ENCODE measurements at regions not wholly inside any gene's neighbourhood (a gene's known extent, or its start where the extent isn't known, plus 50 kb on each side); places are given as distances from the start of the nearest gene placed in this dataset.
A peak's percentile ranks its signal among the peaks of the same experiment; 100 is the strongest.

GRCh38 chr1:59136541-59137275 is 160.2 kb upstream of the FGGY start:
- DNase-seq: no peak

GRCh38 chr1:59137276-59137615 is 159.6 kb upstream of the FGGY start:
- DNase-seq: no peak

DNA sequence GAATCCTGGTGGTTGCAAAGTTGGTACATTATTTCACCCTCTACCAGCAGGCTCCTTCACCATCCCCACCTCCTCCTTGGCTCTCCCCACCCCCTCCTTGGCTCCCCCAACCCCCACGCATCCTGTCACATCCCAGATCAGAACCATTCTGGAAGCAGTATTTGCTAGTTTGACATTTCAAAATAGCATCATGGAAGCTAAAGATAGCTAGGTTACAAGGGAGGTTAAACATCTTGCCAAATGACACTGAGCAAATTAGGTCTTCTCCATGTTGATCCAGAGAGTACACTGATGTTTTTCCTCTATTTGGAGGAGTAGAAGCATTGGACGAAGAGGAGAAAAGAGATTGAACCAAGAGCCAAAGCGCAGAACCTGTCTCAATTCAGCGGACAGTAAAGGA is 158.9 kb upstream of the FGGY start:
- DNase-seq: no peak

DNA sequence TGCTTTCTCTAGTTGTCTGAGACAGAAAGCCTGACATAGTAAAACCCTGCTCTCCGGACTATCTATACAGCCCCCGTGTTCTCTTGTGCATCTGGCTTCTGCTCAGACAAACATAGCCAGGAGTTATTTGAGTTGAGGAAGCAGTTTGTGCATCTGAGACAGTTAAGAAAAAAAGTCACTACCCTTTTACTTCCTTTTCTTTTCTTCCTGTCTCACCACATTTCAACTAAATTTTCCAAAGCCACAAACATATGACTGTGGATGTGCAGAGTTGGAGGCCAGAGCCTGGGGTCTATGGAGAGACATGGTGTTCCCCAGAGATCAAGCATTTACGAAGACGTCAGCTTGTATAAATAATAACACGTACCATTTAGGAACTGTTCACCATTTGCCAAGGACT is 158.5 kb upstream of the FGGY start:
- DNase-seq: no peak

- DNase-seq: no peak
Observed at GRCh38 chr1:59139396-59139795, 157.5 kb upstream of the FGGY start.

DNA sequence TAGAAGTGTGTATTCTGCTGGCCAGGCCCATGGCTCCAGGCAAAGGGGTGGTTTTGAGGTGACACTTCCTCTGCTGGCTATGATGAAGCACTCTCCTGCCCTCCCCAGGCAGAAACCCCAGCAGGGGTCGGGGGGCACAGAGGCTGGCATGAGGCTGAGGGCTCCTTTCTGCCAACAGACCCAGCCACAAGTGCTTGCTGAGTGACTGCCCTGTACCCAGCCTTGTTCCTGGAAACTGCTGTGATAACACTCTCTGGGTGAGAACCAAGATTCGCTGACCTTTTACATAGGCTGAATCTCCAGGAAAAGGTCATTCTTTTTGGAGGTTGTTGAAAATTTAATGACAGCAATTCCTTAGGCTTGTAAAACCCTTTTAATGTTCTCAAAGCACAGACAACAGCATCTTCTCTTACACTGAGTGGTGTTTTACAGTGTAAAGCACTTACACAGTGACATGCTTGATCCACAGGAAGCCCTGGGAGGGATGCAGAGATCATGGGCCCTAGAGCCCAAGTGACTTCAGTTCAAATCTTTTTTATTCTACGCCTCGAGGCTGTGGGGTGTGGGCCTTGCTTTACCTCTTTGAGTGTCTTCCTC is 155.5 kb upstream of the FGGY start:
- DNase-seq: no peak

GRCh38 chr1:59142311-59143132 is 154.4 kb upstream of the FGGY start:
- no peak for DNase-seq

- no peak for DNase-seq
Observed at GRCh38 chr1:59143133-59143487, 153.8 kb upstream of the FGGY start.

DNA sequence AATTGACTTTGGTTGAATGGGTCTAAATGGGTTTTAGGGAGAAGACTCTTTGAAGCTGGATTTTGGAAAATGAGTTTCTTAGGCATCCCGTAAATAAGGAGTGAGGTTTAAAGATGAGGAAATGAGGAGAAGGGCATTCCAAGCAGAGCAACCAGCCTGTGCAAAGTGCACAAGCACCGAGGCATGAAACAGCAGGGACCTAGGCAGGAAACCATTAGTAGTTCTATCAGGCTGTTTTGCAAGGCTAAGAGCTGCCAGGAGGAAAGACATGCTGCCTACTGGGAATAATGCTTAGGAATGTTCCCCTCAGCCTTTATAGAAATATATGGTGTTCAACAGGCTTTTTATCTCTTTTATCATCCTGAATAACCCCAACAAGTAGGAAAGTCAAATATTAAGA is 153.1 kb upstream of the FGGY start:
- DNase-seq: no peak

GRCh38 chr1:59144959-59145358 is 151.9 kb upstream of the FGGY start:
- DNase-seq: no peak

DNA sequence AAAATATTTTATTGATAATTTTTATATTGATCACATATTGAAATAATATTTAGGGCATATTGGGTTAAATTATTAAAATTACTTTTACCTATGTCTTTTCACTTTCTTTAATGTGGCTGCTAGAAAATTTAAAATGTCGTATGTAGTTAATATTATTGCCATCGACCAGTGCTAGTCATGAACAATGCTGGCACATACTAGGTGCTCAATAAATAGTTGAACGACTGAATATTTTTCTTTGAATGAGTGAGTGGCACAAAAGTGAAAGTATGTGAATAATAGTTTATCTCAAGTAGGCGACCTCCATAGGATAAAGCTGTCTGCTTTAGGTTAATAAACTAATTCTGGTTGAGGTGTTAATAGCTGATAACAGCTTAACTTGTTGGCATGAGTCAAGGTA is 150.8 kb upstream of the FGGY start:
- DNase-seq: no peak

DNA sequence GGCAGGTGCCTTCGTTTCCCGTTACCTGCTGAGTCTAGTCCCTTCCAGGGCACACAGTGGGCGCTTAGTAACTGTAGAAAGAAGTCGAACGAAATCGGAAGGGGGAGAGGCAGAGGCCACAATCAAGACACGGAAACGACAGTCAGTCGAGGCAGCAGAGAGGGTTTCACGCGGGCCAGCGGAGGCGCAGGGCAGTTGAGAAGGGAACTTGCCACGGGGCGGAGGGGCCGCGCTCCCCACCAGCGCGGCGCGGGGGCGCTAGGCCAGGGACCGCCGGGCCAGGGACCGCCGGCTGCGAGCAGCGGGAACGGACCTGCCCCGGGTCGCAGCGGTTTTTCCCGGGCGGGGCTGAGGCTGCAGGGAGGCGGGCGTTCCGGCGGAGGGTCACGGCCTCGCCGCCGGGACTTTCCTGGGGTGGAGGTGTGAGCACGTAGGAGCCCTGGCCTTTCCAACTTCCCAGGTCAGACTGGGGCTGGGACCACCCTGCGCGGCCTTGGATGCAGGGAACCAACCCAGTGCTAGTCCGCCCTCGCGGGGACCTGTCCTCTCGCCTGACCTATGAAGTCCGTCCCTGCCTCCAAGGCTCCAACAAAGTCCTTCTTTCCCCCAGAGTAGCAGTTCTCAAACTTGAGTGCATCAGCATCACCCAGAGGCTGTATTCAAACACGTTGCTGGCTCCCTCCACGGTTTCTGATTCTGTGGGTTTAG is 150.1 kb upstream of the FGGY start:
- DNase-seq: peak; percentile 38

- no peak for DNase-seq
Observed at GRCh38 chr1:59149435-59149834, 147.5 kb upstream of the FGGY start.

GRCh38 chr1:59150577-59151386 is 146.1 kb upstream of the FGGY start:
- DNase-seq: no peak

- DNase-seq: no peak
Observed at GRCh38 chr1:59151387-59151761, 145.5 kb upstream of the FGGY start.

- DNase-seq: no peak
Observed at GRCh38 chr1:59151860-59152259, 145.0 kb upstream of the FGGY start.

DNA sequence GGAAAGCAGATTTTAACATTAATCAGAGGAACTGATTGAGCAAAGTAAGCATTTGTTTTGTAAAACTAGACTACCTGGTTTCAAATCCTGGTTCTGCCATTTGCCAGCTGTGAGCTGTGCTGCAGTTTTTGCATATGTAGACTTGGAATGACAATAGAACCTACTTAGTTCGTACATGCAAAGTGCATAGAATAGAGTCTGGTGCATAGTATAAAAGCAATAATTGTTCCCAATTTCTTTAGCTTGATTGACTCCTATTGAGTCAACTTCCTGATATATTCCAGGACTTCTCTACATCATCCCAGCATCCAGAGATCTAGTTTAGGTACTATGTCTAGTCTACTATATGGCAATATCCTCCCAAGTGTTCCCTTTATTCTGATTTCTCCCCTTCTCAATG is 144.4 kb upstream of the FGGY start:
- no peak for DNase-seq

DNA sequence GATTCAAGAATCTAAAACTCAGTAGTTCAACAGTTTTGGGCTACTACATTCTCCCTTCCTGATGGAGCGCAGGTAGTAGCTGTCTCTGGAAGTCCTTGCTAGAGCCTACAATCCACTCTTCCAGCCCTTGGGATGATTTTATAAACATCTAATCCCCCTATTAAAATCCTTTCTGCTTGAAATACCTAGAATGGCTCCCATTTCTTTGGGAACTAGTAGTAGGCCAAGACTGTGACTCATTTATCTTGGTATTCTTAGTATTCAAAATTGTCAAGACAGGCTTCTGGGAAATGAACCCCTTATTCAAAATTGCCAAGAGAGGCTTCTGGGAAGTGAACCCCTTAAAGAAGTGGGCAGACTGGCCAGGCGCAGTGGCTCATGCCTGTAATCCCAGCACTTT is 142.5 kb upstream of the FGGY start:
- no peak for DNase-seq

DNA sequence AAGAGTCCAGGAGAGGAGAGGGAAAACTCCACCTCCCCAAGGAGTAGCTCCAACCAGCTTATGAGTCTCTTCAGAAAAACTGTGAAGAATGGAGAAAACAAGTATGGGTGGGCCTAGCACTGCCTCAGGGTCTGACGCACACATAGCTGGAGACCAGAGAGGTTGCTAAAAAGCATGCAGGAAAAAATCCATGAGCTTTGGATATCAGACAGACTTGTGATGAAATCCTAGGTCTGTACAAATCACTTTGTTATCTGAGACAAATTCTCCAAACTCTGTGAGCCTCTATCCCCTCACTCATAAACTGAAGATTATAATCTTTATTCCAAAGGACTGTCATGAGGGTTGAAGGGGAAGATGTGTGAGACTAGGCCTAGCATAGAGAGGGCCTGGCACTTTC is 141.5 kb upstream of the FGGY start:
- DNase-seq: no peak

GRCh38 chr1:59156051-59156450 is 140.8 kb upstream of the FGGY start:
- no peak for DNase-seq

GRCh38 chr1:59156526-59157199 is 140.2 kb upstream of the FGGY start:
- no peak for DNase-seq

- no peak for DNase-seq
Observed at GRCh38 chr1:59158321-59158720, 138.6 kb upstream of the FGGY start.
